Spleen (tissue), 7 donors: ENCODE measurements at regions not wholly inside any gene's neighbourhood (a gene's known extent, or its start where the extent isn't known, plus 50 kb on each side); places are given as distances from the start of the nearest gene placed in this dataset.

ENCODE experiments used
- POLR2A ChIP-seq, 3 donors: fragments of 450-650 bp; IDR thresholded peaks; one replicate each; pipeline ENCODE4 v1.5.1; 2017; ENCODE audit warnings: antibody characterized with exemption in 3 of 3, mild to moderate bottlenecking in 1 of 3
- TF ChIP-seq, protein P1 (sequence below), 11 experiments: fragments of 200-600 bp in 7 of 11; fragments of 450-650 bp in 4 of 11; sonication (generic) in 4 of 11; IDR thresholded peaks in 8 of 11; conservative IDR thresholded peaks in 3 of 11; 1 replicate in 7 of 11; 2 replicates in 4 of 11; pipeline versions ENCODE4 v1.4.0 to v1.8.0; 2016 to 2021; ENCODE audit warnings: antibody characterized with exemption in 11 of 11, inconsistent platforms in 4 of 11, mild to moderate bottlenecking in 1 of 11
- donor health status: DM: no; HTN: no; CAD: no; lungs with moderate emphysema.
- donor health status: DM: no; HTN: no; CAD: no.
- donor health status: DM: no; HTN: no; CAD: no.

- TF ChIP-seq, protein P1, sequence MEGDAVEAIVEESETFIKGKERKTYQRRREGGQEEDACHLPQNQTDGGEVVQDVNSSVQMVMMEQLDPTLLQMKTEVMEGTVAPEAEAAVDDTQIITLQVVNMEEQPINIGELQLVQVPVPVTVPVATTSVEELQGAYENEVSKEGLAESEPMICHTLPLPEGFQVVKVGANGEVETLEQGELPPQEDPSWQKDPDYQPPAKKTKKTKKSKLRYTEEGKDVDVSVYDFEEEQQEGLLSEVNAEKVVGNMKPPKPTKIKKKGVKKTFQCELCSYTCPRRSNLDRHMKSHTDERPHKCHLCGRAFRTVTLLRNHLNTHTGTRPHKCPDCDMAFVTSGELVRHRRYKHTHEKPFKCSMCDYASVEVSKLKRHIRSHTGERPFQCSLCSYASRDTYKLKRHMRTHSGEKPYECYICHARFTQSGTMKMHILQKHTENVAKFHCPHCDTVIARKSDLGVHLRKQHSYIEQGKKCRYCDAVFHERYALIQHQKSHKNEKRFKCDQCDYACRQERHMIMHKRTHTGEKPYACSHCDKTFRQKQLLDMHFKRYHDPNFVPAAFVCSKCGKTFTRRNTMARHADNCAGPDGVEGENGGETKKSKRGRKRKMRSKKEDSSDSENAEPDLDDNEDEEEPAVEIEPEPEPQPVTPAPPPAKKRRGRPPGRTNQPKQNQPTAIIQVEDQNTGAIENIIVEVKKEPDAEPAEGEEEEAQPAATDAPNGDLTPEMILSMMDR (IDR thresholded peaks at IDR 0.05 in 8 of 11, conservative IDR thresholded peaks at IDR 0.05 in 3 of 11), result no peak
- no peak for TF ChIP-seq POLR2A (IDR thresholded peaks at IDR 0.05)
Observed at GRCh38 chr12:3973269-3973884, 100.2 kb upstream of the PARP11 start.
